Amygdala (tissue), 56 donors: ENCODE measurements at regions not wholly inside any gene's neighbourhood (a gene's known extent, or its start where the extent isn't known, plus 50 kb on each side); places are given as distances from the start of the nearest gene placed in this dataset.

Source experiments
- DNase-seq, 56 donors: peaks; one replicate each; lab custom pipeline; 2025; lab: John Stamatoyannopoulos, UW

DNA sequence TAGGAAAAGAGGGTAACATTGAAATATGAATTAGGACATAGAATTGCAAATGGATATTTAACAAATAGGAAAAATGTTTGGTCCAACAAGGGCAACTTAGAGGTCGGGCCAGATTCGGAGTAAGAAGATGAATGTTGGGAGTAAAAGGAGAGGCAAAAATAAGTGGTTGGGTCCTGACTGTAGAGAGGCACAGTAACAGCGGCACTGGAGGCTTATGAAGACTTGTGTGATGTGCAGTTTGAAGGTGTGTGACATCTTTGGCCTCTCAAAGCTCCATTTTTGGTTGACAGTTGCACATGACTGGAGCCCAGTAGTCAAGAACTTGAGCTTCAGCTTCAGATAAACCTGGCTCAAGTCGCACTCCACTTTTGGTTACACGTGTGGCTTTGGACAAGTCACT, 109.9 kb upstream of the PAXBP1 start:
- no peak for DNase-seq

DNA sequence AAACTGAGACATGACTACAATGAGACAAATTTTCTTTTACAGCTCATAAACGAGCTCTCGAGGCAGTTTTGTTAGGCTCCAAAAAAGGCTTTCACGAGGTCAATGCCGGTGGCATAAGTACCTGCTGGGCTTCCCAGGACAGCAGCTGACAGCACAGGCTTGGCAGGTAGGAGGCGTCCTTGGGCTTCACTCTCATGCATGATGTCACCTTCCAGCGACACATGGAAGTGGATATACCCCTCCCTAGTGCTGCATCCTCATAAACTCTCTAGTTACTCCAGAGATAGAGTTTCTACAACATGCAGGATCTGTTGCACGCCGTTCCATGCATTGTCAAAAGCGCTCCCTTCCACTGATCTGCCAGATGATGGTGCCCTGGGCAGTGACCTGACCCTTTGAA, 112.5 kb upstream of the PAXBP1 start:
- no peak for DNase-seq

DNA sequence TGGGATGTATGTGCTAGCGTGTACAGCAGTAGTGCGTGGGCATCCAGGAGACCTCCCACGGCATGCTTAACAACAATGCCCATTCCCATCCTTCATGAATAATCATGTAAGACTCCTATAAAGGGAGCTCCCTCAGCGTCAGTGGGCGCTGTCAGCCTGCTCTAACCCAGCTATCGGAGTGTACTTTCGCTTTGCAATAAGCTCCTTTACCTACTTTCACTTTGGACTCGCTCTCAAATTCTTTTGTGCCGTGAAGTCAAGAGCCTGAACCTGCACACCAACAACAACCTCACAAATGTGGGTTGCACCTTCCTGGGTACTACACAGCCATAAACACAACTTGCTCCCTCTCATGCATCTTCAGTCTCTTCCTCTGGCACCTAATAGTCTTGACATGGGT, 114.8 kb upstream of the PAXBP1 start:
- DNase-seq, result no peak

DNA sequence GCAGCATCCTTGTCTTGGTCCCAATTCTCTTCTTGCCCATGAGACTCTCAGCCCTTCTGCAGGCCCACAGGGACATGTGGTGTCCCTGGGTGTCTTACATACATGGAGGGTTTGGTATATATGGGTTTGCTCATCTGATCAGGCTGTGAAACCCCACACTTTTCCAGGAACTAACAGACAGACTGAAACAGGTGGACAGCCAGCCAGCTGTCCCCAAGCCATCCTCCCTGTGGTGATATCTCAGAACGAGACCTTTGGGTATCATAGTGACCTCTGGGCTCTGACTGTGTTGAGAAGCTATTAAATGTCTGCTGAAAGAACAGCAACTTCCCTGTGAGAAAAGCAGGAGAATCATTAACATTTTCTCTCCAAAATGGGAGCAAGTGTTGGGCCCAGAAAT, 115.5 kb upstream of the PAXBP1 start:
- no peak for DNase-seq

DNA sequence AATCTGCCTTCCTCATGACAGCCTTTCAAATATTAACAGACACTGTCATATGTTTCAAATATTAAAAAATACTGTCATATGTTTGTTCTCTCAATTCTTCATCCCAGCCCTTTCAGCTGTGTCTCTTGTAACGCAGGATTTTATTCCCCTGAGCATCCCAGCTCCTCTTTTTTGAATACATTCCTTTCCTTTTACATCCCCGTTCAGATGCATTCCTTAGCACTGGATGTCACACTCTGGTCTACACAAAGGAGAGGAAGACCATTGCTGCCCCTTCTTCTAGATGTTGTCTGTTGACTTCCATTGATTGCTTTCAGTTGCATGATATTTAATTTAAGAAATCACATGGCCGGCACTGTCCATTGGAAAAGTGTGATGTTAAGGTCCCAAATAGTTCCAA, 117.4 kb upstream of the PAXBP1 start:
- DNase-seq, result no peak

DNA sequence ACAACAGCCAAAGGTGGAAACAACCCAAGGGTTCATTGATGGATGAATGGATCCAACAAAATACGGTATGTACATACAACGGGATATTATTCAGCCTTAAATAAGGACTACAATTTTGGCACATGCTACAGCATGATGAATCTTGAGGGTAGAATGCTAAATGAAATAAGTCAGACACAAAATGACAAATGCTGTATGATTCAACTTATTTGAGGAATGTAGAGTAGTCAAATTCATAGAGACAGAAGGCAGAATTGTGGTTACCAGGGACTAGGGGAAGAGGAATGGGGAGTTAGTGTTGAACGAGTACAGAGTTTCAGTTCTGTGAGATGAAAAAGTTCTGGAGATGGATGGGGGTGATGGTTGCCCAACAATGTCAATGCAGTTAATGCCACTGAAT, 118.0 kb upstream of the PAXBP1 start:
- no peak for DNase-seq

DNA sequence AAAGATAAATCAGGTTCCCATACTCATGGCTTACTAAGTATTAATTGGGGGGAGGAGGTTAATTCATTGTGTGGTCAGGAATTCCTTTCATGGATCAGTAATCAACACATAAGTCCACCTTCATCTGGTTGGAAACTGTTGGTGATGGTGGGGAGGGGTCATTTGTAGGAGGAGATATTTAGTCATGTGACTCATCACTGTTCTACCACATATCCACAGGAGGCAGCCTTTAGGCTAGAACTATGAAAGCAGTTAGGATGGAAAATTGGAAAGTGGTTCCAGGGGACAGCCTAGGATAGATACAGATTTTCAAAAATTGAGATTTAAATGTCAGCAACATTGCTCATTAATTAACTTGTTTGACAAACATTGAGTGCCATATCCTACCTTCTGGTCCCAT, 122.8 kb upstream of the PAXBP1 start:
- DNase-seq, result no peak

DNA sequence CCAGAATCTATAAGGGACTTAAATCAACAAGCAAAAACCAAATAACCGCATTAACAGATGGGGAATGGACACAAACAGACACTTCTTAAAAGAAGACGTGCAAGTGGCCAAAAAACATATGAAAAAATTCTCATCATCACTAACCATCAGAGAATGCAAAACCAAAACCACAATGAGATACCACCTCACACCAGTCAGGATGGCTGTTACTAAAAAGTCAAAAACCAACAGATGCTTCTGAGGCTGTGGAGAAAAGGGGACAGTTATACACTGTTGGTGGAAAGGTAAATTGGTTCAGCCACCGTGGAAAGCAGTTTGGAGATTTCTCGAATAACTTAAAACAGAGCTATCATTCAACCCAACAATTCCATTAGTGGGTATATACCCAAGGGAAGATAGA, 124.9 kb upstream of the OLIG2 start:
- no peak for DNase-seq

DNA sequence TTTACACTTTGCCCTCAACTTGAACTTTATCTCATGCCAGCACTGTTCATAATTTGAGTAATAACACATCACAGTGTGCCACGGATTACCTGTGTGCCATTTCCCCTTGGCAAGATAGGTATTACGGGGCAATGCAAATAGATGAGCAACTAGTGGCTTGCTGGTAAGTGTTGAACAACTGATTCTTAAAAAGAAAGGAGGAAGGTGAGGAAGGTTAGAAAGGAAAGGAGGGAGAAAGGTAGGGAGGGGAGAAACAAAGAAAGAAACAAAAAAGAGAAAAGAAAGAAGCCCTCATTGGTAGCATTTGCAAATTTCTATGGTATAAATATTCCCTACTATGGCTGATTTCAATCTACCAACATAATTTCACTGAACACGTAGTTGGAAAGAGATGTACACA, 118.2 kb upstream of the OLIG2 start:
- no peak for DNase-seq

DNA sequence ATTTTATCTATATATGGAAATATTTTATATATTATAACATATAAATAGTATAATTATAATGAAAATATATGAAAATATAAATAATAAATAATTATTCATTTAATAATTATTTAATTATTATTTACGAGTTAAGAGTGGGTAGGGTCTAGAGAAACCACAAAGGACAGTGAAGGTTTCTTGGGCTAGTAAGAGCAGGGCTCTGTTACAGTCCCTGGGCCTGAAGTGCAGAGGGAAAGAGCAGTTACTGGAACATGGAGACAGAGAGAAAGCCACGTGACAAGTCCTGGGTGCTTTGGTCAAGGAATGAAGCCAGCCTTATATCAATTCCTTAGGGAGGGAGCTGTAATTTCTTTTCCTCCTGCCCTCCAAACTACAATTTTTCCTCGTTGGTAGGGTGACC, 117.2 kb upstream of the OLIG2 start:
- no peak for DNase-seq

DNA sequence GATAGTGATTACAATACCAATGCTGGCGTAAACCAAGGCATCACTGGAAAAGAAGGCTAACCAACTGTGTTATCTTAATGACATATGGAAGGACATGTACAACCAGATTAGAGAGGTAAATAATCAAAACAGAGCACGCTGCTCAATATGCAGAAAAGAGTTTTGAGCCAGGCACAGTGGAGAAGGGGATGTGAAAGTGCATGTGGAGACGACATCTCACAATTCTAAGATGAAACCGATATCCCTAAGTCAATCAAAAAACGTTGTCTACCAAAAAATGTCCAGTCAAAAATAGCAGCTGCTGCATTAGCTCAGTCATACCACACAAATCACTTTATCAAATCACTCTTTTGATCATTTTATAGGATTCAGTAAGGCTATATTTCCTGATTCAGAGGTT, 116.3 kb upstream of the OLIG2 start:
- no peak for DNase-seq

DNA sequence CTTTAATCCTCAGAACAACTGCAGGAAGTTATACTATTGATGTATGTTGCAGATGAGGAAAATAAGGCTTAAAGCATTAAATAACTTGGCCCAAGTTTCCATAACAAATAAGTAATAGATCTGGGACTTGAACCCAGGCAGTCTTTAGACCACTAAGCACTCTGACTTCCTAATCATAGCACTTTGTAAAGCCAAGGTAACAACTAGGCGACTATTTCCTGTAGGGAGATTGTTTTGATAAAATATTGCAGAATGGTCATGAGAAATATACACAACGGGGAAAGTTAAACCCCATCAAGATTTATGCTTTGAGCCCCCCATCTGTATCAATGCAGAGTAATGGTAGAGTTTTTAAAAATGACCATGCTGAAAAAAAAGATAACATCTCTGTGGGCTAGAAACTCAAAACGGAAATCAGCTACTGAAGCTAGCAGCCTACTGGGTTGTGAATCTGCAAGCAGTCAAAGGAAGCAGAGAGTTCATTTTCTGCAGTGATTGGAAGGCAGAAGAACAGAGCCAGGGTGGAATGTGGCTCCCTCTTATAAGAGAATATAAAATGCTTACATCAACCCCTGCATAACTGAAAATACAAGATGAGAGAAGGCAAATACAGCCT, 111.2 kb upstream of the OLIG2 start:
- DNase-seq, result no peak

DNA sequence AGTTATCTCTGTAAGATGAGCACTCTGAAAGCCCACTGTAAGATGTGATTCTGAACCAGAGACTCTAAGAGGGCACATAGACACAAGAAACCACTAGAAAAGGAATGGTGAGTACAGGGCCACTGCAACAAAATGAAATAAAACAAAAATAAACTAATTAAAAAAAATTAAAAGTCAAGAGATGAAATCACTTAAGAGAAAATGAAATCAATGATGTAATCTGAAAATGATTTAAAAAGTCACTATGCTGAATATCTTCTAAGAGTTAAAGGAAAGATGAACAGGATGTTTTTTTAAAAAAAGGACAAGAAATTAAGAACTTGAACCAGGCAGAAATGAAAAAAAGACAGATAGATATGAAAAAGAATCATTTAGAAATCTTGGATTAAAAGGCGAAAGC, 110.6 kb upstream of the OLIG2 start:
- DNase-seq, result no peak

DNA sequence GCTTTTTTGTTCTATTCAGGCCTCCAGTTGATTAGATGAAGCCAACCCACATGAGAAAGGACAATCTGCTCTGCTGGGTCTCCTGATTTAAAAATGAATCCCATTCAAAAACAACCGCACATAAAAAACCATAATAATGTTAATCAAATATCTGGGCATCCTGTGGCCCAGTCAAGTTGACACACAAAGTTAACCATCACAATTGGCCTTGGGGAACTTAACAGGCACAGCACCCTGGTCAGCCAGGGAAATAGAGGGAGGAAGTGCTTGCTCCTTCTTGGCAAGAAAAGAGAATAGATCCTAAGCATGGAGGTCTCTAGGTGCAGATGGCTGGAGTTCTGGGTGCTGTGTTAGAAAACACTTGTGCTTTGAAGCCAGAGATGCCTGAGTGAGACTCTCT, 109.6 kb upstream of the OLIG2 start:
- DNase-seq, result no peak

DNA sequence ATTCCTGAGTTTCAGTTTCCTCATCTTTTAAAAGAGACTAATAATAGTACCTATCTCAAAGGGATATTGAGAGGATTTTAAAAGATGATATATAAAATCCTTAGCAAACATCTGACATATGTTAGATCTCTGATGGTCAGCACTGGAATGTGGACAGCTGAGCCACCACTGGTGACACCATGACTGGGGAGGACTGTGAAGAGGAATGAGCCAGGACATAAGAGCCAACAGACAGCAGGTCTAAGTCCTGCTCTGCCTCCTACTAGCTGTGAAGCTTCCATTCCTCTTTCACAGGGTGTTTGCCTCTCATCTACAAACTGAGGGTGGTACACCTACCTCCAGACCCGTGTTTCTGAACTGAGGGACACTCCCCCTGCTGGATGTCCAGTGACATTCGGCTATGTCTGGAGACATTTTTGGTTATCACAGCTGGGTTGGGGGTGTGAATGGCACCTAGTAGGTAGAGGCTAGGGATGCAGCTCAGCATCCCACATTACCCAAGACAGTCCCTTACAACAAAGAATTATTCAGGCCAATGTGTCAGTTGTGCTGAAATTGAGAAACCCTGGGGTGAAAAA, 109.1 kb upstream of the OLIG2 start:
- DNase-seq, result no peak

DNA sequence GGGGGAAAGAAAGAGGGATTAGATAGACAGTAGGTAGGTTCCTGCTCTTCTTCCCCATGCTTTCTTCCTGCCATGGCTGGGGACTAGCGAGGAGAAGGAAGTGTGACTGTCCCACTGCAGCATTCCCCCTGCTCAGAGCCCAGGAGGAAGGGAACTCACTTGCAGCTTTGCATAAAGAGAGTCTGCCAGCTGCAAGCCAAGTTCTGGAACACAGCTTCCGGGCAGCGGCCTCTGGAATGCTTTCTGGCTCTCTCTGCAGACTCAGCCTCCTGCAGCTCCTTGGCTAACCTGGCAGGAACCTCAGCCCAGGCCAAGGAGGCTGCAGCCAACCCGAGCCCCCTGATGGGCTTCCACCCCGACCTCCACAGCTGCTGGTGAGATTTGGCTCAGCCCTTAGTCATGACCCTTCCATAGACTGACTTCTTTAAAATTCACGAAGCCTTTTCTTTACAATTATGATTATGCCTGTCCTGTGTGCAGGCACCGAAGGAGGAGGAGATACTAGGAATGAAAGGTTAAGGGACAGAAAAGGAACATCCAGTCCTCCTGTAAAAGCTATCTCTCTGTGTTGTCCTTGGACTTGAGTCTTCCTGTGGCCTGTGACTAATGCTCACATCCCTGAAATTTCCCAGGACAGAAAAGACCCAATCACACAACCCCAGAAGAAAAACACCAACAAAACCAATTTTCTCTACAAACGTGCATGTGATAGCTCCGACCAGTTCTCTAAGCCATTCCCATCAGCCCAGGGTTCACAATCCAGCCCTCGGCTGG, 108.2 kb upstream of the OLIG2 start:
- DNase-seq, result peak in 20 of 56 donors; percentile 3 to 45 (median 14)

DNA sequence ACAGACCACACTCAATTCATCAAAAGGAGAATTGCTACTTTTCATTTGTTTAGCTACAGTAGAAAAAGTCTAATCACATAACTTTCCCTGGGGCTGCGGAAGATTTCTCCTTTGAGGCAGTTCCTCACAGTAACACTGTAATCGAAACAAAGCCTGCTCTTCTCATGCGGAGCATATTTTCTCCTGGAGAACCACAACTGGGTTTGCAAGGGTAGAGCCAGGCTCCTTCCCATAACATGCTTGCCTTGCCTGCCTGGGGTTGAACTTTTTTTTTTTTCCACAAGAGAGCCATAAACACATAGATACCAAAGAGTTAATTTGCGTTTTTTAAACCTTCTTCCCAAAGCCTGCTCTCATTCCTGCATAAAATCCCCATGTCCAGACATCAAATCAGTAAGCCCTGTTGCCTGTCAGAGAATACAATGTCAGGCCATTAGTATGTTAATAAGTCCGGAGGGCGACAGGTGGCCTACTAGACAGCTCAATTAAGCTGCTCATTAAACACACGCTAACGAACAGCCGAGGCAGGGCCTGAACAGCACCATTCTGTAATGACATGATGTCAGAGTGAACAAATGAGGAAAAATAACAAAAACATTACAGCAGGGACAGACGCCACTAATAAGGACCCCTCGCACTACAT, 107.1 kb upstream of the OLIG2 start:
- no peak for DNase-seq

DNA sequence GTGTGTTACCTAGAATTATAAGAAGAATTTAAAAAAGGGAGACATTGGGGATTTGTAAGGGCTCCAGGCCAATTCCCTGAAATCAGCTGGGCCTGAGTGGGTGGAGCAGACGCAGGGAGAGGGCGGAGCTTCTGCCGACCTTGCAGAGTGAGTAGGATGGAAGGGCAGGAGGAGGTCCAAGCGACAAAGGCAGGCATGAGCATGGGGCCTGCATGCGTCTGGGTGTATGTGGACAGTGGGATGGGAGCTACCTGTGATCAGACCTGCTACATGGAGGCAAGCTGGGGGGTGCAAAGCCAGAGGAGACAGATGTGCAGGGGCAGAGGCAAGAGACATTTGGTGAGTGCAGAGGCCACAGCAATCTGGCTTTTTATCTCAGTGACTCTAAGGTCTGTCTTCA, 105.3 kb upstream of the OLIG2 start:
- peak in 1 of 56 donors; percentile 9 for DNase-seq

DNA sequence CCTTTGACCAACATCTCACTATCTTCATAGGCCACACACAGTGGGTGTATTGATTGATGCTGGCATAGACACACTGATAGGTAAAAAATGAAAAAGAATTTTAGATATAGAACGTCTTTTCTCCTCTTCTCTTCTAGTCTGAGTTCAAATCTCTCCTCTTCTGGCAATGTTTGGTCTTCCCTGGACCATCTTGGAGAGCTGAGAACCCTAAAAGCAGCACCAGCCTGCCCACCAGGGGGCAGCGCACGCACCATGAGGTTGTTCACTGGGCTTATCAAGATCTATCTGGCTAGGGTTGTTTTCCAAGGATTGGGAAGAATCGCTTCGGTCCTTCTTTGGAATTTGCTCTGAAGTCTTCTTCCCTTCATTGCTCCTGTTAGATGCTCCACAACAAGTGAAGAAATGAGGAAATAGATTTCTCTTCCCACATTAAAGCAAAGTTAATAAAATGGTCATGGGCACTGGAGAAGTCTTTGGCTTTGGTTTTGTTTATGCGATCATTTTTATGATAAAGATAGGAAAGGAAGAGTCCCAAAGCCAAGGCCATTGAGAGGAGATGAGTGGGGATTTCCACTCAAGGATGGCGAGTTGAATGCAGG, 104.0 kb upstream of the OLIG2 start:
- peak in 3 of 56 donors; percentile 1 to 37 (median 22) for DNase-seq

DNA sequence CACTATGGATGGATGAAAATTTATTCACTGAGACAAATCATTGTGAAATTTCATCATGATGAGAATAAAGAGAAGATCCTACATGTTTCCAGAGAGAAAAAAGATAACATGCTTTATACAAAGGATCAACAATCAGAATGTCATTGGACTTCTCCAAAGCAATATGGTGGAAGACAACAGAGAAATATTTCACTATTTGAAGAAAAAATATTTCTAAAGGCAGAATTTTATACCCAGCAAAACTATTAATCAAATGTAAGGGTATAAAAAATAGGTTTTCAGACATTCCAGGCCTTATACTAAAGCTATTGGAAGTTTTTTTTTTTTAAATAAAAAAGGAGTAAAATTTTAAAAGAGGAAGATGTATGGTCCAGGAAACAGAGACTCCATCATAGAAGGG, 100.6 kb upstream of the OLIG2 start:
- no peak for DNase-seq

DNA sequence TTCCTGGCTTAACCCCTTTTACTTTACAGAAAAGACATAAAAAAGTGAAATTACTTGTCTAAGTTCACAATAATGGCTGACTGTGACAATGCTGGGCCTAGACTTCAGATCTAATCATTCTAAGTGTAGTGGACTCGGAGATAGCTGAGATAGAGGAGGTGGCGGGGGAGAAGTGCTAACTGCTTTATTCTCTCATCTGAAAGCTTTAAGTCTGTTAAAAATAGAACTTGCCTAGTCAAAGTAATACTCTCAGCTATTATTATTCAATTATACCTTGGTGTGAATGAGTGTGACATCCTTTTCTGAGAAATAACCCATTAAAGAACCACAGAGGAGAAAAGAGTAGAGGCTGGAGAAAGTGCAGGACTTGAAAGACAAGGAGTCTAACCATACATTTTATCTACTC, 96.1 kb upstream of the OLIG2 start:
- DNase-seq, result no peak
